ENCODE measurements at regions not wholly inside any gene's neighbourhood (a gene's known extent, or its start where the extent isn't known, plus 50 kb on each side); places are given as distances from the start of the nearest gene placed in this dataset.
"Not testable (repeated sequence)": the region's sequence is repeated elsewhere in the genome, so short reads cannot be mapped to it uniquely, and the experiment has no call there.

- Histone ChIP-seq H3K4me1 (ENCODE audit: insufficient read depth) (no peaks in the 10 kb centered on the region), H3K27me3 (no peaks in the 10 kb centered on the region), H3K9me3 (no peaks in the 10 kb centered on the region), H3K4me3 (no peak overlapping the region), H3K27ac (no peak overlapping the region), H3K36me3 (no peaks in the 10 kb centered on the region)
- intact Hi-C loops (cut with DNase I), result no loop called here
- WGBS, 3 donors, result 80 to 82% (median 82%) methylated on average over 3 of the region's 3 CpGs
- TF ChIP-seq EP300 (IDR thresholded peaks at IDR 0.05) (no peak), POLR2A (IDR thresholded peaks at IDR 0.05) (no peak), CTCF (IDR thresholded peaks at IDR 0.05) (no peak)
- no peak for DNase-seq
These were observed 315.2 kb upstream of the PAPPA start for GRCh38 chr9:115838417-115838816.

- WGBS, 3 donors, result 86 to 89% (median 88%) methylated on average over 8 of the region's 8 CpGs
- intact Hi-C loops (cut with DNase I), result not testable (repeated sequence)
These were observed 309.2 kb upstream of the PAPPA start for GRCh38 chr9:115844433-115844832.

GRCh38 chr9:115845648-115846312 lies 307.8 kb upstream of the PAPPA start:
- no peak for TF ChIP-seq EP300 (IDR thresholded peaks at IDR 0.05)
- TF ChIP-seq POLR2A (IDR thresholded peaks at IDR 0.05), result no peak
- TF ChIP-seq CTCF (IDR thresholded peaks at IDR 0.05), result no peak
- Histone ChIP-seq H3K4me3 (no peak overlapping the region), H3K27me3 (no peaks in the 10 kb centered on the region), H3K27ac (no peak overlapping the region), H3K9me3 (no peaks in the 10 kb centered on the region), H3K36me3 (no peaks in the 10 kb centered on the region), H3K4me1 (ENCODE audit: insufficient read depth) (no peaks in the 10 kb centered on the region)
- WGBS, 3 donors, result 70 to 84% (median 76%) methylated on average over 3 of the region's 3 CpGs
- intact Hi-C loops (cut with DNase I), result loop anchor here in 1 of 4 donors (5.0 kb wide), 1 partner anchor 677 kb away; no protein-coding TSS in a partner anchor
- DNase-seq, result no peak

More at GRCh38 chr9:115844433-115844832, 309.2 kb upstream of the PAPPA start:
- H3K9me3 ChIP-seq; H3K36me3 ChIP-seq; H3K4me1 ChIP-seq (ENCODE audit: insufficient read depth); H3K4me3 ChIP-seq; H3K27ac ChIP-seq; DNase-seq; H3K27me3 ChIP-seq: not testable (repeated sequence)

- H3K4me1 ChIP-seq (ENCODE audit: insufficient read depth), result no peaks in the 10 kb centered on the region
- no peak overlapping the region for H3K4me3 ChIP-seq
- TF ChIP-seq POLR2A (IDR thresholded peaks at IDR 0.05), result no peak
- TF ChIP-seq CTCF (IDR thresholded peaks at IDR 0.05), result no peak
- TF ChIP-seq EP300 (IDR thresholded peaks at IDR 0.05), result no peak
- H3K9me3 ChIP-seq, result no peaks in the 10 kb centered on the region
- H3K27ac ChIP-seq, result no peak overlapping the region
- intact Hi-C loops (cut with DNase I), result loop anchor here in 1 of 4 donors (5.0 kb wide), 1 partner anchor 675 kb away; no protein-coding TSS in a partner anchor
- H3K27me3 ChIP-seq, result no peaks in the 10 kb centered on the region
- 26 to 44% (median 38%) methylated on average over 1 of the region's 1 CpG for WGBS, 3 donors
- DNase-seq, result no peak
- H3K36me3 ChIP-seq, result no peaks in the 10 kb centered on the region
These were observed 306.4 kb upstream of the PAPPA start for GRCh38 chr9:115847216-115847615.

- Histone ChIP-seq H3K36me3 (no peaks in the 10 kb centered on the region), H3K27me3 (no peaks in the 10 kb centered on the region), H3K27ac (no peak overlapping the region), H3K9me3 (no peaks in the 10 kb centered on the region), H3K4me1 (ENCODE audit: insufficient read depth) (no peaks in the 10 kb centered on the region), H3K4me3 (no peak overlapping the region)
- DNase-seq, result no peak
- no peak for TF ChIP-seq CTCF (IDR thresholded peaks at IDR 0.05)
- TF ChIP-seq POLR2A (IDR thresholded peaks at IDR 0.05), result no peak
- 35 to 52% (median 35%) methylated on average over 3 of the region's 3 CpGs for WGBS, 3 donors
- intact Hi-C loops (cut with DNase I), result loop anchor here in 1 of 4 donors (5.0 kb wide), 1 partner anchor 672 kb away; no protein-coding TSS in a partner anchor
These were observed 303.7 kb upstream of the PAPPA start for GRCh38 chr9:115849679-115850412.
